KMS-11 (cell line): ENCODE measurements at regions not wholly inside any gene's neighbourhood (a gene's known extent, or its start where the extent isn't known, plus 50 kb on each side); places are given as distances from the start of the nearest gene placed in this dataset.
A peak's percentile ranks its signal among the peaks of the same experiment; 100 is the strongest.

Source experiments
- H2AFZ ChIP-seq: fragments of 200-600 bp; sonication (generic); 2 replicates; pipeline ENCODE4 v1.6.1; 2016; ENCODE audit warnings: antibody characterized with exemption, mixed run types, low read depth
- H3K27ac ChIP-seq: fragments of 200-600 bp; sonication (generic); 2 replicates; pipeline ENCODE4 v1.6.1; 2016; ENCODE audit warnings: mild to moderate bottlenecking, mixed run types
- H3K27me3 ChIP-seq: fragments of 200-600 bp; sonication (generic); 2 replicates; pipeline ENCODE4 v1.6.1; 2017; ENCODE audit warnings: mild to moderate bottlenecking, low read depth, mixed run types, moderate library complexity; ENCODE audit not compliant: insufficient read depth
- H3K36me3 ChIP-seq: fragments of 200-600 bp; sonication (generic); 2 replicates; pipeline ENCODE4 v1.6.1; 2017; ENCODE audit warnings: mild to moderate bottlenecking, mixed run types; ENCODE audit not compliant: insufficient read depth
- H3K4me1 ChIP-seq: fragments of 200-600 bp; sonication (generic); 2 replicates; pipeline ENCODE4 v1.6.1; 2016; ENCODE audit warnings: mild to moderate bottlenecking, low read depth, mixed run types; ENCODE audit not compliant: poor library complexity, severe bottlenecking
- H3K4me2 ChIP-seq: fragments of 200-600 bp; sonication (generic); 2 replicates; pipeline ENCODE4 v1.7.0; 2016; ENCODE audit warnings: mild to moderate bottlenecking, mixed run types
- H3K4me3 ChIP-seq: fragments of 200-600 bp; sonication (generic); IDR thresholded peaks from 2 replicates; pipeline ENCODE4 v1.6.1; 2017; ENCODE audit warnings: low read depth, low read length, mixed read lengths; ENCODE audit not compliant: insufficient read depth
- H3K79me2 ChIP-seq: fragments of 200-600 bp; sonication (generic); 2 replicates; pipeline ENCODE4 v1.6.1; 2016; ENCODE audit warnings: low read depth, mixed run types; ENCODE audit not compliant: insufficient read depth
- H3K9ac ChIP-seq: fragments of 200-600 bp; sonication (generic); 2 replicates; pipeline ENCODE4 v1.6.1; 2016; ENCODE audit warnings: mild to moderate bottlenecking, mixed run types
- H4K20me1 ChIP-seq: fragments of 200-600 bp; sonication (generic); 2 replicates; pipeline ENCODE4 v1.6.1; 2016; ENCODE audit warnings: mild to moderate bottlenecking, mixed run types; ENCODE audit not compliant: insufficient read depth
- CTCF ChIP-seq: fragments of 200-600 bp; sonication (generic); conservative IDR thresholded peaks from 2 replicates; pipeline ENCODE4 v1.6.1; 2017; ENCODE audit warnings: low read depth, mild to moderate bottlenecking, antibody characterized with exemption, low read length, moderate library complexity, mixed read lengths

- TF ChIP-seq CTCF: no peak
- Histone ChIP-seq H3K79me2 (no peaks in the 10 kb centered on the region), H3K4me1 (peaks cover 3% of the 10 kb centered on the region), H2AFZ (peak overlapping the region; percentile 26; the same call in 1 of the 2 replicates), H3K27ac (no peak overlapping the region), H3K9ac (no peak overlapping the region), H3K4me2 (no peak overlapping the region), H3K4me3 (no peak overlapping the region), H3K27me3 (no peaks in the 10 kb centered on the region), H3K36me3 (no peaks in the 10 kb centered on the region), H4K20me1 (no peaks in the 10 kb centered on the region)
Measured at GRCh38 chr11:10931761-10932670, 74.2 kb upstream of the ZBED5 start.

- TF ChIP-seq CTCF: no peak
- Histone ChIP-seq H3K27ac (no peak overlapping the region), H3K4me2 (0 out of 2 replicates have a peak overlapping the region, but pooled peaks have one; percentile 13), H3K9ac (no peak overlapping the region), H4K20me1 (no peaks in the 10 kb centered on the region), H3K27me3 (no peaks in the 10 kb centered on the region), H3K36me3 (no peaks in the 10 kb centered on the region), H3K4me1 (peaks cover 3% of the 10 kb centered on the region), H2AFZ (peak overlapping the region; percentile 26; the same call in 1 of the 2 replicates), H3K79me2 (no peaks in the 10 kb centered on the region), H3K4me3 (no peak overlapping the region)
Measured at GRCh38 chr11:10930972-10931760, 73.3 kb upstream of the ZBED5 start.

GRCh38 chr11:10930224-10930971 lies 72.5 kb upstream of the ZBED5 start:
- no peak overlapping the region for H3K4me3 ChIP-seq
- H3K27me3 ChIP-seq: no peaks in the 10 kb centered on the region
- no peaks in the 10 kb centered on the region for H3K79me2 ChIP-seq
- H3K27ac ChIP-seq: no peak overlapping the region
- no peaks in the 10 kb centered on the region for H4K20me1 ChIP-seq
- TF ChIP-seq CTCF: no peak
- H3K4me2 ChIP-seq: 0 out of 2 replicates have a peak overlapping the region, but pooled peaks have one; percentile 13
- H3K36me3 ChIP-seq: no peaks in the 10 kb centered on the region
- H3K4me1 ChIP-seq: peaks cover 3% of the 10 kb centered on the region
- H2AFZ ChIP-seq: no peak overlapping the region
- no peak overlapping the region for H3K9ac ChIP-seq

DNA sequence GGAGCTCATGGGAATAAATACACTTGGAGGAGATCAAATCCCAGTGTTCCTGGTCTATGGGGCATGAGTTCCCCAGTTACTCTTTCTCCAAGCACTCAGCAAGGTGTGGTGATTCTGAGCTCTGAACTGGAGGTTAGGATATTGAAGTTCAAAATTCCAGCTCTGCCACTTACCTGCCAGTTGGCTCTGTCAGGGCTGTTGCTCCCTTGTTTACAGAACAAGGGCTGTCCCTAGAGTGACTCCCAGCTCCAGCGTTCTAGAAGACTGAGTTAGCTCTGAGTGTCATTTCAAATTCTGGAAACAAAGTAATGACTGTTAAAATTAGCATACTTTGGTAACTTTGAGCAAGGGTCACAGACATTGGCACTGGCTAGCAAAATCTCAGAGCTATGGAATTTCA lies 69.7 kb upstream of the ZBED5 start:
- no peaks in the 10 kb centered on the region for H4K20me1 ChIP-seq
- H3K4me3 ChIP-seq: no peak overlapping the region
- no peak for TF ChIP-seq CTCF
- H2AFZ ChIP-seq: no peak overlapping the region
- H3K79me2 ChIP-seq: no peaks in the 10 kb centered on the region
- H3K9ac ChIP-seq: no peak overlapping the region
- no peak overlapping the region for H3K27ac ChIP-seq
- H3K4me1 ChIP-seq: no peaks in the 10 kb centered on the region
- H3K36me3 ChIP-seq: no peaks in the 10 kb centered on the region
- H3K27me3 ChIP-seq: no peaks in the 10 kb centered on the region
- H3K4me2 ChIP-seq: no peak overlapping the region
